GM19397 (cell line): ENCODE measurements at regions not wholly inside any gene's neighbourhood (a gene's known extent, or its start where the extent isn't known, plus 50 kb on each side); places are given as distances from the start of the nearest gene placed in this dataset.
"Not testable (repeated sequence)": the region's sequence is repeated elsewhere in the genome, so short reads cannot be mapped to it uniquely, and the experiment has no call there.

Source experiments
- ATAC-seq: cut with Tn5 transposase; IDR thresholded peaks from one replicate; pipeline ENCODE4 v1.9.1; 2021; ENCODE audit warnings: mild to moderate bottlenecking, moderate library complexity; ENCODE audit not compliant: unreplicated experiment

GRCh38 chrX:121836000-121836399, 788.6 kb downstream of the GLUD2 start:
- ATAC-seq: no peak

- ATAC-seq: no peak
Observed at GRCh38 chrX:121851033-121851432, 803.6 kb downstream of the GLUD2 start.

GRCh38 chrX:121853762-121854613, 806.6 kb downstream of the GLUD2 start:
- no peak for ATAC-seq

GRCh38 chrX:121854614-121854911, 807.2 kb downstream of the GLUD2 start:
- ATAC-seq: no peak

GRCh38 chrX:121858867-121859647, 811.6 kb downstream of the GLUD2 start:
- ATAC-seq: no peak

- ATAC-seq: no peak
Observed at GRCh38 chrX:121863976-121864375, 816.6 kb downstream of the GLUD2 start.

- no peak for ATAC-seq
Observed at GRCh38 chrX:121864561-121864960, 817.2 kb downstream of the GLUD2 start.

GRCh38 chrX:121869876-121870477, 822.6 kb downstream of the GLUD2 start:
- ATAC-seq: no peak

GRCh38 chrX:121871122-121871521, 823.7 kb downstream of the GLUD2 start:
- ATAC-seq: no peak

GRCh38 chrX:121876305-121876704, 828.9 kb downstream of the GLUD2 start:
- no peak for ATAC-seq

GRCh38 chrX:121877337-121877736, 829.9 kb downstream of the GLUD2 start:
- not testable (repeated sequence) for ATAC-seq

- no peak for ATAC-seq
Observed at GRCh38 chrX:121886557-121886956, 839.1 kb downstream of the GLUD2 start.

GRCh38 chrX:121894756-121895155, 847.3 kb downstream of the GLUD2 start:
- ATAC-seq: no peak

- ATAC-seq: no peak
Observed at GRCh38 chrX:121902463-121902862, 855.1 kb downstream of the GLUD2 start.

GRCh38 chrX:121903961-121904360, 856.6 kb downstream of the GLUD2 start:
- no peak for ATAC-seq

GRCh38 chrX:121921258-121921657, 873.8 kb downstream of the GLUD2 start:
- no peak for ATAC-seq

GRCh38 chrX:121931567-121931966, 884.2 kb downstream of the GLUD2 start:
- ATAC-seq: no peak

- ATAC-seq: no peak
Observed at GRCh38 chrX:121932688-121933087, 885.3 kb downstream of the GLUD2 start.

- ATAC-seq: no peak
Observed at GRCh38 chrX:121949041-121949760, 901.8 kb downstream of the GLUD2 start.

GRCh38 chrX:121958886-121959285, 911.5 kb downstream of the GLUD2 start:
- no peak for ATAC-seq

- no peak for ATAC-seq
Observed at GRCh38 chrX:121975671-121976070, 928.3 kb downstream of the GLUD2 start.
